Caki2 (cell line): ENCODE measurements at regions not wholly inside any gene's neighbourhood (a gene's known extent, or its start where the extent isn't known, plus 50 kb on each side); places are given as distances from the start of the nearest gene placed in this dataset.
"Not testable (repeated sequence)": the region's sequence is repeated elsewhere in the genome, so short reads cannot be mapped to it uniquely, and the experiment has no call there.

Source experiments
- DNase-seq: peaks from one replicate; pipeline ENCODE4 v3.0.0-alpha.2; 2015; ENCODE audit warnings: low read depth
- in situ Hi-C: cut with HindIII; loops from 2 replicates; pipeline ENCODE4 v1.10.0; 2016; ENCODE audit warnings: low sequenced_read_pairs, low pct_unique_long_range_greater_than_20kb, mixed read lengths

DNA sequence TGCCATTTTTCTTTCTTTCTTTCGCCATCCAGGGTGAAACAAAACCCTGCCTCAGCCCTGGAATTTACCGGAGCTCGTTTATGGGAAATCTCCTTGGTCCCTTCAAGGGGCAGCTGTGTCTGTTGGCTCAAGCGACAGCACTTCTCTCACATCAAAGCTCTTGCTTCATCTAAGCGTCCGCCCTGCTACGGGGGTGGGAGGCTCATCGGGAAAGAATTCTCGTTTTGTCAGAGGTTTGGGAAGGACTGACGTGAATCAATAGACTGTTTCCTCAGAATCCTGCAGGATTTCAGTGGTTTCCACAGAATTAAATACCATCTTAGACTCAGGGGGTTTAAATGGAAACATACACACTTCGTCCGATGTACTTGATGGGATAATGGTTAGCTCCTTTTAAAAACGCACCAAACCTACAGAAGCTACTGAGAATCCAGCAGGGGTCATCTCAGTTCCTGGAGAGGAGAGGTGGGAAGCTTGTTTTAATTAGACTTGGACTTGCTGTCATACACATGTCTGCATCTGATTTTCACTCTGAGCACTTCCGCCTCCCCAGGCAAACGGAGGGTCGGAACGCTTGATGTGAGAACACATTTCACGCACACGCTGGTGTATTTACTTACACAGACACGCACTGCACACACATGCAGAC, 91.6 kb downstream of the ASB1 start:
- in situ Hi-C loops, result no loop called here

DNA sequence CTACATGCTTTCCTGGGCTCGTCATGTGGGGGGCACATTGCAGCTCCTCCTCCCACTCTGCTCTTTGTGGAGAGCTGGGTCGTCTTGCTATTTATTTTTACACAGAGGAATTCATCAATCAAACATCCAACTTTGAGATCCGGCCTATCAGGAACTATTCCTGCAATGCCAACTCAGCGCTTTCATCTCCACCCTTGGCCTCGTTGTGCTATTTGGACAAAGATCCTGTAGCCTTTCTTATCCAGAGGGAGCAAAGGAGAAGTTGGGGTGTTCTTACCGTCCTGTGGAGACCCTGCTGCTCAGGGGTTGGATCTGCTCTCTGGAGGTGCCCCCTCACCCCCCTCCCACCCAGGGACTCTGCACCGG, 92.1 kb downstream of the ASB1 start:
- in situ Hi-C loops, result no loop called here
- no peak for DNase-seq

More for the DNA sequence above, 91.6 kb downstream of the ASB1 start:
- no peak for DNase-seq

DNA sequence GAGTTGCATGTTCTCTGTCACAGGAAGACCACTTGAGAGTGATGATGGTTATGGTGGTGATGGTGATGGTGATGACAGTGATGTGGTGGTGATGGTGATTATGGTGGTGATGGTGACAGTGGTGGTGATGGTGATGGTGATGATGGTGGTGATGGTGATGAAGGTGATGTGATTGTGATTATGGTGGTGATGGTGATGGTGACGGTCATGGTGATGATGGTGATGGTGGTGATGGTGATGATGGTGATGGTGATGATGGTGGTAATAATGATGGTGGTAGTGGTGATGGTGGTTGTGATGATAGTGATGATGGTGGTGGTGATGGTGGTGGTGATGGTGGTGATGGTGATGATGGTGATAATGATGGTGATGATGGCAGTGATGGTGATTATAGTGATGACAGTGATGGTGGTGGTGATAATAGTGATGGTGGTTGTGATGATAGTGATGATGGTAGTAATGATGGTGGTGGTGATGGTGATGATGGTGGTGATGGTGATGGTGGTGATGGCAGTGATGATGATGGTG, 93.7 kb downstream of the ASB1 start:
- no peak for DNase-seq
- in situ Hi-C loops, result no loop called here

GRCh38 chr2:238521002-238521401, 94.3 kb downstream of the ASB1 start:
- in situ Hi-C loops, result no loop called here
- DNase-seq, result no peak

GRCh38 chr2:238521870-238522269, 95.1 kb downstream of the ASB1 start:
- no peak for DNase-seq
- in situ Hi-C loops, result no loop called here

DNA sequence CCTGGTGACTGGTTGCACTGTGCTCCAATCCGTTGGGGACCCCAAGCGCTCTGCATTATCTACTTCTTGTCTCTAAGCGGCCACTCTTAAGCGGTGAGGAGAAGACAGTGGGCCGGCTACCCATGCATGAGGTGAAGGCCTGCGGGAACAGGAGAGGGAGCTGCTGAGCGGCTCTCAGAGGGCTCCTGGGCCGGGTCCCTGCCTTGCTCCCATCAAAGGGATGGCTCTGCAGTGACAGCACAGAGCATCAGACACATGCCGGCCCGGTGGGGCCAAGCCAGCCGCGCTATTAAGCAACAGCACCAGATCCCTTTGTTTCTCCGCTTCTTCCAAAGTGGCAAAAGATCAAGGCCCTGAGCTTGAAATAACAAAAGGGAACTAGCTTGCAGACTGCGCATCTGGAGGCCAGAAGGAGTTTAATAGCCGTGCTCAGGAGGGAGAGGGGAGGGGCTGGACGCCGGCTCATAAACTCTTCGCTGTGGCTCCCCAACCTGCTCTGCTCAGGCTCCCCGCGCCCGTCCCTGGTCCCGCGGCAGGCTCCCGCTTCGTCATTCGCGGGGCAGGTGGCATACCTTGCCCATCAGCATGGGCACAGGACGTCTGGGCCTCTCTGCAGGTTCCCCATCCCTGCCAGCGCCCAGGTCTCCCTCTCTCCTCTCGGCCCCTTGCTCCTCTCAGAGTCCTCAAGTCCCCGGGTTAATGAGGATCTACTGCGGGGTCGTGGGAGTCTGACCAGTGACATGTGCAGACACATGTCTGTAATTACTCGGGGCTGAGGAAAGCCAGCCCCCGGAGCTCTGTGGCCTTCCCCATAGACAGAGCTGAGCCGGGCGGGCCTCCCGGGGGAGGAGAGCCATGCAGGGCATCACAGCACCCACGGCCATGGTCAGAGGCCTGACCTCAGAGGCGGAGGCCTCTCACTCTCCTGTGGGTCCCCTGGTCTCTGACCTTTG, 96.7 kb downstream of the ASB1 start:
- in situ Hi-C loops, result no loop called here
- DNase-seq, result no peak

- in situ Hi-C loops, result no loop called here
- no peak for DNase-seq
Measured at GRCh38 chr2:238524426-238524983, 97.8 kb downstream of the ASB1 start.

DNA sequence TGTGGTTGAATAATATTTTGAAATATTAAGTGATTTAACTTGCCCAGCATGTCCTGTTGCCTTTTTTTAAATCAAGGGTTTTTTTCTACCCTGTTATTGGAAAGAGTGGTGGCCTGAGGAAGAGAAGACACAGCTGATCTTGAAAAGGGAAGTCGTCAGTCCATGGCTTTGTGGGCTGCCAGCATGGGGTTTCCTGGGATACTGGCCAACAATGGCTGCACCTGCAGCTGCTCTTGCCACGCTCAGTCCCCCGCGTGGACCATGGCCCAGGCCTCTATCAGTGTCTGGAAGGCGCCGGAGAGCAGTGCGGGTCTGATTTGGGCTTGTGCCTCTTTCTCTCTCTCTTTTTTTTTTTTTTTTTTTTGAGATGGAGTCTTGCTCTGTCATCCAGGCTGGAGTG, 99.3 kb downstream of the ASB1 start:
- DNase-seq, result no peak
- in situ Hi-C loops, result no loop called here

DNA sequence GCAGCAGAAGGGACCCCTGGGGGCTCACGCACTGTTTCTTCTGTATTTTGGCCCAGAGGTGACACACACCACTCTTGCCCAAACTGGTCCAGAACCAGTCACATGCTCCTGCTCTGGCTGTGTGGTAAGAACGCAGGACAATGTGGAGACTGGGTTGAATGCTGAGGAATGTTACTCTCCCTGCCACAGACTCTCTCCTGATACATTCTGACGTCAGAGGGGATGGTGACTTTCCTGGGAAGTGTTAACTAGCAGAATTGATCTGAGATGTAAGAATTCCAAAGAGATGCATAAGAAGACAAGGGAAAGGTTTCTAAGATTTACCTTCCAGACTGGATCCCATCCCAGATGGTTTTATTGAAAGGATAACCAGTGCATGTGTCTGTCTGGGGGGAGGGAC, 100.8 kb downstream of the ASB1 start:
- DNase-seq, result no peak
- in situ Hi-C loops, result no loop called here

DNA sequence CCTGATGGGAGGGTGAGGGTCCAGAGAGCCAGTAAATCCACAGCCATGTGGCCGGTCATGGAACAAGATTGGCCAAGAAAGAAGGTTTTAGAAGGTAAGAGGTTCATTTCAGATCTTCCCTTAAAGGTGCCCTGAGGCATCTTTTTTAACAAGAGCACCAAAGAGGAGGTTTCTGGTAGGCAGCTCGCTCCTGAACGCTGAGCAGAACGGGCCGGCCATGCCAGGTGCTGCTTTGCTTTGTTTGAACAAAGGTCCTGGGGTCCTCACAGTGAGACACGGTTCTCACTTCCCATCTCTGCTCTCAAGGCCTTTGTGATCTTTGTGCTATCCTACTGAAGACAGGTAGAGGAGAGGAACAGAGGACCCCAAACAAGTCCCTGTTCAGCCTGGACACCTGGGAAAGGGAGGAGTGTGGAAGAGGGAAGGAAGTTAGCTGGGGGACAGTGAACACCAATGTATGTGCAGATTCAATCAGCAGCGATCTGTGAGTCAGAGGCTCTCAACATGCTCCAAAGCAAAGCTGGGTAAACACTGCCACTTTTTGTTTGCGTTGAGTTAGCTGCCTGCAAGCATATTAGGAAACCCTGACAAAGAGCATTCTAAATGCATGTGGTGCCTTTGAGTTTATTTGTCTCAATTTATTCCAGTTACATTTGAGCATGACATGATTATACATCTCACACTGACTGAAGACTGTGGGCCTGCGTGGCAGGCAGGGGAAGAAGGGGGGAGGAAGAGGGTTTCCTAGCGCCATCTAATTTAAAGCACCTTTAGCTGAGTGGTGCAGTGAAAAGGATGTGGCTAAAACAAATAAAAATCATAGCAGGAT, 102.4 kb downstream of the ASB1 start:
- in situ Hi-C loops, result no loop called here
- DNase-seq, result no peak

DNA sequence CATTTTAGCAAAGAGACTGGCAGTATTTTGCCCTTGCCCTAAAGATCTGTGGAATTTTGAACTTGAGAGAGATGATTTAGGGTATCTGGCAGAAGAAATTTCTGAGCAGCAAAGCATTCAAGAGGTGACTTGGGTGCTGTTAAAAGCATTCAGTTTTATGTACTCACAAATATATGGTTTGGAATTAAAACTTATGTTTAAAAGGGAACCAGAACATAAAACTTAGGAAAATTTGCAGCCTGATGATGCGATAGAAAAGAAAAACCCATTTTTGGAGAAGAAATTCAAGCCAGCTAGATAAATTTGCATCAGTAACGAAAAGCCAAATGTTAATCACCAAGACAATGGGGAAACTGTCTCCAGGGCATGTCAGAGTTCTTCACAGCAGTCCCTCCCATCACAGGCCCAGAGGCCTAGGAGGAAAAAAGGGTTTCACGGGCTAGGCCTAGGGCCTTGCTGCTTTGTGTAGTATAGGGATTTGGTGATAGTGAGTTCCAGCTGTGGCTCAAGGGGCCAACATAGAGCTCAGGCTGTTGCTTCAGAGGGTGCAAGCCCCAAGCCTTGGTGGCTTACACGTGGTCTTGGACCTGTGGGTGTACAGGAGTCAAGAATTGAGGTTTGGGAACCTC, 104.4 kb downstream of the ASB1 start:
- in situ Hi-C loops, DNase-seq: not testable (repeated sequence)

GRCh38 chr2:238543732-238544131, 117.0 kb downstream of the ASB1 start:
- DNase-seq, in situ Hi-C loops: not testable (repeated sequence)

GRCh38 chr2:238548902-238549462, 122.3 kb downstream of the ASB1 start:
- DNase-seq, result no peak
- in situ Hi-C loops, result no loop called here

DNA sequence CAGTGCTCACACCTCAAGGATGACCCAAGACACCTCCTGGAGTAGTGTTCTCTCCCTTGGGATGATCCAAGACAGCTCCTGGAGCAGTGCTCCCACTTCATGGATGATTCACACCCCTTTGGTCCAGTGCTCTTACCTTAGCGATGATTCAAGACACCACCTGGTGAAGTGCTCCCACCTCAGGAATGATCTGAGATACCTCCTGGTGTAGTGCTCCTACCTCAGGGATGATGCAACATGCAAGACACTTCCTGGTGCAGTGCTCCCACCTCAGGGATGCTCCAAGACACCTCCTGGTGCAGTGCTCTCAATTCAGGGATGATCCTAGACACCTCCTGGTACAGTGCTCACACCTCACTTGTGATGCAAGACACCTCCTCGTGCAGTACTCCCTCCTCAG, 123.1 kb downstream of the ASB1 start:
- no peak for DNase-seq
- in situ Hi-C loops, result no loop called here

DNA sequence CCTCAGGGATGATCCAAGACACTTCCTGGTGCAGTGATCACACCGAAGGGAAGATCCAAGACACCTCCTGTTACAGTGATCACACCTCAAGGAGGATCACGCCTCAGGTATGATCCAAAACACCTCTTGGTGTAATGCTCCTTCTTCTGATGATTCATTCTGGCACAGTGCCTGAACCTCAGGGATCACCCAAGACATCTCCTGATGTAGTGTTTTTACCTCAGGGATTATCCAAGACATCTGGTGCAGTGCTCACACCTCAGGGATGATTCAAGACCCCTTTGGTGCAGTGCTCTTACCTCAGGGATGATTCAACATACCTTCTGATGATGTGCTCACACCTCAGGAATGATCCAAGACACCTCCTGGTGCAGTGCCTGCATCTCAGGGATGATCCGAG, 124.4 kb downstream of the ASB1 start:
- in situ Hi-C loops, result no loop called here
- no peak for DNase-seq

DNA sequence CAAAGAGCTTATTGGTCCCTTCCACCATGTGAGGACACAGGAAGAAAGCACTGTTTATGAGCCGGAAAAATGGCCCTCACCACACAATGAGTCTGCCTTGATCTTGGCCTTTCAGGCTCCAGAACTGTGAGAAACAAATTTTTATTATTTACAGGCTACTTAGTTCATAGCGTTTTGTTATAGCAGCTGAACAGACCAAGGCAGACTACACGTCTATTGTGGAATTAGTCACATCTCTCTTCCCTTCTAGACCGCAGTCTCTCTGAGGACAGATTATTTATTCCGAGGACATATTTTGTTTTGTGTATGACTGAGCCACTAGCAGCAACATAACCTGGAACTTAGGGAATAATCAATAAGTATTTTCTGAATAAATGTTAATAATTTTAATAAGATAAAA, 125.5 kb downstream of the ASB1 start:
- in situ Hi-C loops, result no loop called here
- DNase-seq, result no peak

GRCh38 chr2:238553159-238553558, 126.4 kb downstream of the ASB1 start:
- DNase-seq, result no peak
- in situ Hi-C loops, result no loop called here
